ENCODE measurements at regions not wholly inside any gene's neighbourhood (a gene's known extent, or its start where the extent isn't known, plus 50 kb on each side); places are given as distances from the start of the nearest gene placed in this dataset.

- H3K4me1 ChIP-seq, result no peaks in the 10 kb centered on the region
- H3K9me3 ChIP-seq, result no peaks in the 10 kb centered on the region
- H3K36me3 ChIP-seq, result no peaks in the 10 kb centered on the region
- WGBS, 2 donors, result 88 to 91% methylated on average over 5 of the region's 5 CpGs
- no peak overlapping the region for H3K27ac ChIP-seq
- no peaks in the 10 kb centered on the region for H3K27me3 ChIP-seq
- ATAC-seq (ENCODE audit: low FRiP score in 2 of 2) (no peak), DNase-seq (no peak)
- TF ChIP-seq POLR2AphosphoS5 (IDR thresholded peaks at IDR 0.05), result no peak
- TF ChIP-seq POLR2A (IDR thresholded peaks at IDR 0.05), result no peak
- no peak for TF ChIP-seq EP300 (IDR thresholded peaks at IDR 0.05)
- no peak for TF ChIP-seq CTCF (IDR thresholded peaks at IDR 0.05)
- H3K4me3 ChIP-seq, result no peak overlapping the region
Observed at GRCh38 chr1:242802973-242803372, 278.5 kb upstream of the PLD5 start.

- H3K27ac ChIP-seq, result no peak overlapping the region
- no peak for DNase-seq
Observed at GRCh38 chr1:242800521-242800920, 276.0 kb upstream of the PLD5 start.

GRCh38 chr1:242797856-242798255, 273.4 kb upstream of the PLD5 start:
- TF ChIP-seq CTCF (IDR thresholded peaks at IDR 0.05), result no peak
- TF ChIP-seq EP300 (IDR thresholded peaks at IDR 0.05), result no peak
- TF ChIP-seq POLR2AphosphoS5 (IDR thresholded peaks at IDR 0.05), result no peak
- no peak for TF ChIP-seq POLR2A (IDR thresholded peaks at IDR 0.05)
- Histone ChIP-seq H3K27me3 (no peaks in the 10 kb centered on the region), H3K27ac (no peak overlapping the region), H3K4me1 (no peaks in the 10 kb centered on the region), H3K9me3 (no peaks in the 10 kb centered on the region), H3K36me3 (no peaks in the 10 kb centered on the region), H3K4me3 (no peak overlapping the region)
- DNase-seq, result no peak
- no peak for ATAC-seq (ENCODE audit: low FRiP score in 2 of 2)

More at GRCh38 chr1:242800521-242800920, 276.0 kb upstream of the PLD5 start:
- H3K36me3 ChIP-seq, result no peaks in the 10 kb centered on the region
- TF ChIP-seq EP300 (IDR thresholded peaks at IDR 0.05), result no peak
- no peaks in the 10 kb centered on the region for H3K27me3 ChIP-seq
- H3K4me1 ChIP-seq, result no peaks in the 10 kb centered on the region
- 28 to 37% methylated on average over 2 of the region's 2 CpGs for WGBS, 2 donors
- no peaks in the 10 kb centered on the region for H3K9me3 ChIP-seq
- no peak overlapping the region for H3K4me3 ChIP-seq
- ATAC-seq (ENCODE audit: low FRiP score in 2 of 2), result no peak

GRCh38 chr1:242788771-242789170, 264.3 kb upstream of the PLD5 start:
- TF ChIP-seq POLR2A (IDR thresholded peaks at IDR 0.05) (no peak), CTCF (IDR thresholded peaks at IDR 0.05) (no peak), POLR2AphosphoS5 (IDR thresholded peaks at IDR 0.05) (no peak), EP300 (IDR thresholded peaks at IDR 0.05) (no peak)
- DNase-seq (no peak), ATAC-seq (ENCODE audit: low FRiP score in 2 of 2) (no peak)
- Histone ChIP-seq H3K9me3 (peaks cover 0 to 3% (median 0%) of the 10 kb centered on the region in 4 donors), H3K4me3 (no peak overlapping the region), H3K36me3 (no peaks in the 10 kb centered on the region), H3K4me1 (no peaks in the 10 kb centered on the region), H3K27ac (no peak overlapping the region), H3K27me3 (no peaks in the 10 kb centered on the region)
- 30 to 39% methylated on average over 2 of the region's 2 CpGs for WGBS, 2 donors

GRCh38 chr1:242787968-242788367, 263.5 kb upstream of the PLD5 start:
- Histone ChIP-seq H3K9me3 (peaks cover 0 to 3% (median 0%) of the 10 kb centered on the region in 4 donors), H3K4me1 (no peaks in the 10 kb centered on the region), H3K27ac (no peak overlapping the region), H3K27me3 (no peaks in the 10 kb centered on the region), H3K4me3 (no peak overlapping the region), H3K36me3 (no peaks in the 10 kb centered on the region)
- ATAC-seq (ENCODE audit: low FRiP score in 2 of 2) (no peak), DNase-seq (no peak)
- TF ChIP-seq EP300 (IDR thresholded peaks at IDR 0.05), result no peak
- no peak for TF ChIP-seq POLR2A (IDR thresholded peaks at IDR 0.05)
- no peak for TF ChIP-seq CTCF (IDR thresholded peaks at IDR 0.05)
- TF ChIP-seq POLR2AphosphoS5 (IDR thresholded peaks at IDR 0.05), result no peak
- WGBS, 2 donors, result 53 to 81% methylated on average over 2 of the region's 2 CpGs

Measured in upper lobe of left lung (tissue), 6 donors.